ENCODE measurements at regions not wholly inside any gene's neighbourhood (a gene's known extent, or its start where the extent isn't known, plus 50 kb on each side); places are given as distances from the start of the nearest gene placed in this dataset.
"Not testable (repeated sequence)": the region's sequence is repeated elsewhere in the genome, so short reads cannot be mapped to it uniquely, and the experiment has no call there.

GRCh38 chr1:30524840-30525617, 198.4 kb downstream of the MATN1 start:
- TF ChIP-seq POLR2A (IDR thresholded peaks at IDR 0.05): no peak
- no peak for TF ChIP-seq CTCF (IDR thresholded peaks at IDR 0.05)
- TF ChIP-seq EP300 (IDR thresholded peaks at IDR 0.05): no peak
- no peak for DNase-seq (ENCODE audit: low spot score in 2 of 2)
- H3K4me3 ChIP-seq: no peak overlapping the region
- no peaks in the 10 kb centered on the region for H3K36me3 ChIP-seq
- H3K27ac ChIP-seq: no peak overlapping the region
- H3K4me1 ChIP-seq: peaks cover 0 to 9% (median 0%) of the 10 kb centered on the region in 4 donors
- peaks cover 0 to 7% of the 10 kb centered on the region in 2 donors for H3K27me3 ChIP-seq
- WGBS, 2 donors: 20 to 29% methylated on average over 11 of the region's 11 CpGs
- no peaks in the 10 kb centered on the region for H3K9me3 ChIP-seq

GRCh38 chr1:30524025-30524555, 199.3 kb downstream of the MATN1 start:
- H3K36me3 ChIP-seq, H3K4me3 ChIP-seq, H3K4me1 ChIP-seq, H3K27ac ChIP-seq, H3K9me3 ChIP-seq, H3K27me3 ChIP-seq: not testable (repeated sequence)
- WGBS, 2 donors: 65 to 74% methylated on average over 4 to 8 of the region's 8 CpGs
- peak in 1 of 2 donors; percentile 17 for DNase-seq (ENCODE audit: low spot score in 2 of 2)

GRCh38 chr1:30523055-30524020, 200.0 kb downstream of the MATN1 start:
- Histone ChIP-seq H3K4me3 (no peak overlapping the region), H3K27me3 (peaks cover 0 to 7% of the 10 kb centered on the region in 2 donors), H3K9me3 (no peaks in the 10 kb centered on the region), H3K4me1 (peaks cover 0 to 9% (median 0%) of the 10 kb centered on the region in 4 donors), H3K36me3 (no peaks in the 10 kb centered on the region), H3K27ac (peak overlapping the region in 1 of 4 donors; percentile 40)
- DNase-seq (ENCODE audit: low spot score in 2 of 2): no peak
- WGBS, 2 donors: 61 to 69% methylated on average over 4 to 5 of the region's 5 CpGs
- TF ChIP-seq CTCF (IDR thresholded peaks at IDR 0.05) (no peak), EP300 (IDR thresholded peaks at IDR 0.05) (no peak), POLR2A (IDR thresholded peaks at IDR 0.05) (no peak)

GRCh38 chr1:30522031-30523004, 201.1 kb downstream of the MATN1 start:
- Histone ChIP-seq H3K27ac (peak overlapping the region in 1 of 4 donors; percentile 69), H3K27me3 (peaks cover 0 to 7% of the 10 kb centered on the region in 2 donors), H3K4me3 (no peak overlapping the region), H3K36me3 (no peaks in the 10 kb centered on the region), H3K4me1 (peaks cover 0 to 9% (median 0%) of the 10 kb centered on the region in 4 donors), H3K9me3 (no peaks in the 10 kb centered on the region)
- DNase-seq (ENCODE audit: low spot score in 2 of 2): peak; percentile 53 to 79
- 54 to 55% methylated on average over 17 of the region's 17 CpGs for WGBS, 2 donors
- TF ChIP-seq CTCF (IDR thresholded peaks at IDR 0.05): no peak
- no peak for TF ChIP-seq POLR2A (IDR thresholded peaks at IDR 0.05)
- peak in 1 of 2 donors; percentile 79 for TF ChIP-seq EP300 (IDR thresholded peaks at IDR 0.05)
